ENCODE measurements at regions not wholly inside any gene's neighbourhood (a gene's known extent, or its start where the extent isn't known, plus 50 kb on each side); places are given as distances from the start of the nearest gene placed in this dataset.

DNA sequence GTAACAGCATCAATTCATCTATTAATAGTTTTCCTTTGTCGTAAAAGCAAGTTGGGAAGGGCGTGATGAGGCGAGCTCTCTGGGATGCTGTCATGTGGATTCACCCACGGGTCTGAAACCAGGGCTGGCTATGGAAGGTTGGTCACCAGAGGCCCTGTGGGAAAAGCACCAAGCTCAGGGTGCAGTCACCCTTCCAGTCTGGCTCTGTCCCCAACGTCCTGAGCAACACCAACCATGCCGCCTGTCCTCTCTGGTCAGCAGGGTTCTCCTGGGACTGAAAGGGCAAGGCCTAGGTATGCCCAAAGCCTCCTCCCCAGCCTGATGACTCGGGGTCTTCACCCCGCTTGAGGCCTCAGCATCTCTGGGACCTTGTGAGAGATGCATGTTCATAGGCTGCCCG, 97.2 kb upstream of the MSX1 start:
- TF ChIP-seq, protein P1, sequence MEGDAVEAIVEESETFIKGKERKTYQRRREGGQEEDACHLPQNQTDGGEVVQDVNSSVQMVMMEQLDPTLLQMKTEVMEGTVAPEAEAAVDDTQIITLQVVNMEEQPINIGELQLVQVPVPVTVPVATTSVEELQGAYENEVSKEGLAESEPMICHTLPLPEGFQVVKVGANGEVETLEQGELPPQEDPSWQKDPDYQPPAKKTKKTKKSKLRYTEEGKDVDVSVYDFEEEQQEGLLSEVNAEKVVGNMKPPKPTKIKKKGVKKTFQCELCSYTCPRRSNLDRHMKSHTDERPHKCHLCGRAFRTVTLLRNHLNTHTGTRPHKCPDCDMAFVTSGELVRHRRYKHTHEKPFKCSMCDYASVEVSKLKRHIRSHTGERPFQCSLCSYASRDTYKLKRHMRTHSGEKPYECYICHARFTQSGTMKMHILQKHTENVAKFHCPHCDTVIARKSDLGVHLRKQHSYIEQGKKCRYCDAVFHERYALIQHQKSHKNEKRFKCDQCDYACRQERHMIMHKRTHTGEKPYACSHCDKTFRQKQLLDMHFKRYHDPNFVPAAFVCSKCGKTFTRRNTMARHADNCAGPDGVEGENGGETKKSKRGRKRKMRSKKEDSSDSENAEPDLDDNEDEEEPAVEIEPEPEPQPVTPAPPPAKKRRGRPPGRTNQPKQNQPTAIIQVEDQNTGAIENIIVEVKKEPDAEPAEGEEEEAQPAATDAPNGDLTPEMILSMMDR (IDR thresholded peaks at IDR 0.05 in 2 of 3, conservative IDR thresholded peaks at IDR 0.05 in 1 of 3; ENCODE audit: control insufficient read depth in 2 of 3, extremely low read depth in 1 of 3, insufficient read depth in 1 of 3, low read depth in 3 of 3, low read length in 3 of 3): no peak
- TF ChIP-seq, protein P2, sequence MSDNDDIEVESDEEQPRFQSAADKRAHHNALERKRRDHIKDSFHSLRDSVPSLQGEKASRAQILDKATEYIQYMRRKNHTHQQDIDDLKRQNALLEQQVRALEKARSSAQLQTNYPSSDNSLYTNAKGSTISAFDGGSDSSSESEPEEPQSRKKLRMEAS (IDR thresholded peaks at IDR 0.05; ENCODE audit: low read depth, low read length): no peak
- TF ChIP-seq MYB (IDR thresholded peaks at IDR 0.05; ENCODE audit: borderline replicate concordance, low read depth, low read length): no peak

Data from GM12878 (cell line).